ENCODE measurements at regions not wholly inside any gene's neighbourhood (a gene's known extent, or its start where the extent isn't known, plus 50 kb on each side); places are given as distances from the start of the nearest gene placed in this dataset.
A peak's percentile ranks its signal among the peaks of the same experiment; 100 is the strongest.

DNA sequence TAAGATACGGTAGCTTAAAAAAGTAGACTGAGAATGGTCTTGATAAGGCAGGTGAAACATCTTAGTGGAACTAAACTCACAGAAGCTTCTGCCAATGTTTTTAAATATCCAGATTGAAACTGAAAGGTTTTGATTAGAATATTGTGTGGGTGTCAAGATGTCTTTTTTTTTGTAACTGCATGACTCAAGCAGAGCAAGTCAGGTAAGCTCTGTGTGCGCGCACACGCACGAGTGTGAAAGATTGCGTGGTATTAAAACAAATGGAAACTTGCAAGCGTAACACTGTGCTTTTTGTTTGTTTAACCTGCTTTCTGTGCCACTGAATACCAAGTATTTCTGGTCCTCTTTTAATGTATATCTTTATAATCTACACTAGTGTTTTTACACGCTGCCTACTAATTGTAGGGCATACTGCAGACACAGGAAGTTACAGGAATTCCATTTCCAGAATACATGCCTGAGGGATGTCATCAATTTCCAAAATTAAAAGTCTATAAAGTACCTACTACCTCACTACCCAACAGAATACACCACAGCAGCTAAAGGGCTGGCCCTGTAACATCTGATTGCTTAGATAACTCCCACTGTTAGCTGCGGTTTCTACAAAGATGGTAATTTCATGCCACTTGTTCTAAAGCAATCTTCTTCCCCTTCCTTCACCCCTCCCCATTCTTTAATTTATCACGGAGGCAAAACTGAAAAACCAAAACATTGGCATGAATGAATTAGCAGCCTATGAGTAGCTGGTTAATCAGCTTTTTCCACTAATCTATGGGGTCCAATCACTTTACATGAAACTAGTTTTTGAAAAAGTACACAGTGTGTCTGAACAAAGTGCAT is 472.8 kb downstream of the SHQ1 start:
- no peak for DNase-seq (ENCODE audit: low spot score)

DNA sequence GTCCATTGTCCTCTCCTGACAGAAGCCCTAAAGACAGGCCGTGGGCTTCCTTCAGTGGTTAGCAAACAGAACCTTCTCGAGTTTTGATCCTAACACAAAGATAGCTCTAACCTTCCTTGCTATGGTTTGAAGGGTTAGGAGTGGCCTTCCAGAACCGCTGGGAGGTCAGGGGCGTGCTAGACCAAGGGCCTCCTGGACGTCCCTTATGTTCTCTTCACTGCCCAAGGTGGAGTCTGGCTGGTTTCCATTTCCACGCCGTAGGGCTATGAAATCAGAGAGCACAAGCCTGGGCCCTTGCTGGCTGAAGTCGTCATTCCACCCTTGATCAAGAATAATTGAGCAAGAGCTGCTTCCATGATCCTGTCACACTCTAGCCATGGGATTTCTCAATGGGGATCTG is 475.1 kb downstream of the SHQ1 start:
- DNase-seq (ENCODE audit: low spot score): no peak

DNA sequence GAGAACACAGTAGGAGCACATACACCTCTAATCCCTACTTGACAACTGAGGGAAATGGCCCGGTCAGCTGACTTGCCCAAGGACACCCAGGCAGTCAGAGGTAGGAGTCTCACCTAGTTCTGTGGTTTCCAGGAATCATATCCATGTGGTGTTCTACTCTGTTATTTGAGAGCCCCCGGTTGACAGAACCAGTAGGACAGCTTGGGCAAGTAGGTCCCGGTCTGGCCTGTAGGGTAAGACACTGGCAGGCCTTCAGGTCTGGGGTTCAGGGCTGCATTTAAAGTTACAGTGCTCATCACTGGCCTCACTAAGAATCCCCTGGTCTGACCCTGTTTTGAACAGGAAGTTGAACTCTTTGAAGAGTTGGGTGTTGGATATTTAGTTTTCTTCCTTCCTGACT is 476.1 kb downstream of the SHQ1 start:
- DNase-seq (ENCODE audit: low spot score): no peak

DNA sequence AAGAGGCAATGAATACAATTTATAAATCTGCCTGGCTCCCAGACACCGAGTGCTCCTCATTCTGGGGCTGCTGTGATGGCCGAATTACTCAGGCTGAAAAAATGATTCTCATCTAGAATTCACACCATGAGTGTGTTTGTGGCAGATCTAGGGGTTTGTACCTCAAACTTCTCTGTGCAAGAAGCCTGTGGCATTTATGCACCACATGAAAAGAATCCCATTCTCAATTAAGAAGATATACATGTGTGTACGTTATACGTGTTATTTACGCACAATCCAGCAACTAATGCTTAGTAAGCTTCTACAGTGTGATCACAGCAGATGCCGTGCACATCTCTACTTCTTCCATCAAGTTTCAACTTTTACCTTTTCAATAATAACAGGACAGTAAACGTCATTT is 476.8 kb downstream of the SHQ1 start:
- DNase-seq (ENCODE audit: low spot score): no peak

DNA sequence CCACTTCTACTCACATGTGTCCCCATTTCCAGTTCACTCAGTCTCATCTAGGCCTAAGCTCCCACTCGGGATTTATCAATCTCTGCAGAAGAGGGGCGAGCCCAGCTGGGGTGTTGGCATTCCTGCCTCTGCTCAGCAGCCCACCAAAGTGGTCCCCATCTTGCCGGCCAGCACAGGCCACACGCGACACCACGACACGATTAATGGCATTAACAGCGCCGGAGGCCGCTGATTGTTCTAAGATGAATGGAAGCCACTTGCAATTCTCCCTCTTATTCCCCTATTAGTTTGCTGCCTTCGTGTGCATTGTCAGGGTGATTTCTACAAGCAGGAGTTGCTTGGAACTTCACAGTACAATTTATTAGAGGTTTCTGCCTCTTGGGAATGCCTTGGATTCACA is 477.3 kb downstream of the SHQ1 start:
- DNase-seq (ENCODE audit: low spot score): no peak

DNA sequence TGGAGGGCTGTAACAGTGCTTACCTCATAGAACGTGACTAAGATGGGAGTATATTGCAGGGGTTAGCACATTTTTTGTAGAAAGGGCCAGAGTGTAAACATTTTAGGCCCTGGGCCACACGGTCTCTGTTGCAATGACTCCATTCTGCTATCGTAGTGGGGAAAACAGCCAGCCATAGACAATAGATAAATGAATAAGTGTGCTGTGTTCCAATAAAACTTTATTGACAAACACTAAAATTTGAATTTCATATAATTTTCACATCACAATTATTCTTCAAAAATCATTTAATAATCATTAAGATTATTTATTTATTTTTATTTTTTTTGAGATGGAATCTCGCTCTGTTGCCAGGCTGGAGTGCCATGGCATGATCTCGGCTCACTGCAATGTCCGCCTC is 478.6 kb downstream of the SHQ1 start:
- DNase-seq (ENCODE audit: low spot score): no peak

DNA sequence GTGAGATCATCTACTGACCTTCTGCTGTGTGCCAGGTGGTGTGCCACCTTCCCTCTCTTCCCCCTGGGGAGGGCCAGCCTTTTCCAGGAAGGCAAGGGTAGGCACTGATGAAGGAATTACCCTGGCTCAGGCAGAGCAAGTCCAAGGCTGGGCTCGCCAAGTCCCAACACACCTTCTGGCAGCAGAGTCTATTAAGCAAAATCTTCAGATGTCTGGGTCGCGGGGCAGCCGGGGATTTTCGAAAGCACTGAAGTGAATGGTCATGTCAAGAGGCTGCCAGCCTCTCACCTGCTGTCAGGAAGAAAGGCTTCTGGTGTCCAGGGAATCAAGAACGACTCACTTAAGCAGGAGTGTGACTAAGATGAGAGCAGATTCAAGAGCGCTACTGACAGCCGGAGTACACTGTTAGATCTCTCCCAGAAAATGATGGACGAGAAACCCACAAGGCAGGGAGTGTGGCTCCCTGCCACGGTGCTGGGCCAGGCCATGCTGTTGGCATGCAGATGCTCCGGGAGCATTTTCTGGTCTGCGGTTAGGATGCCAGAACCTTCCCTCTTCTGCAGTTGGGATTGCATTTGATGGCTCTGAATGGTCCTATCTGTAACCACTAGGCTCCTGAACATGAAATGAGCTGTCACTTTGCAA is 479.8 kb downstream of the SHQ1 start:
- DNase-seq (ENCODE audit: low spot score): no peak

DNA sequence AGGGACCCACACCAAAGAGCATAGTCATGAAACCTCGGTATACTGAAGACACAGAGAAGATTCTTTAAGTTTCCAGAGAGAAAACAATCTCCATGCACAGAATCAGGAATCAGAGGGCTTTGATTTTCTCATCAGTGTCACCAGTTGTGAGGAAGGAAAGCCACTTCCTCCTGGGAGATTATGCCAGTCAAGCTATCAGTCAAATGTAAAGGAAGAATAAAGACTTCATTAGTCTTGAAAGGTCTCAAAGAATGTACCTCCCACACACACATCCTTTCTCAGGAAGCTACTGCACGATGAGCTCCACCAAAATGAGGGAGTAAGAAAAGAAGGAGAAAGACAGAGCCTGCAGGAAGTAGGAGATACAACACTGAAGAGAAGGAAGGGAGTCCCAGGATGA is 486.3 kb downstream of the SHQ1 start:
- DNase-seq (ENCODE audit: low spot score): no peak

DNA sequence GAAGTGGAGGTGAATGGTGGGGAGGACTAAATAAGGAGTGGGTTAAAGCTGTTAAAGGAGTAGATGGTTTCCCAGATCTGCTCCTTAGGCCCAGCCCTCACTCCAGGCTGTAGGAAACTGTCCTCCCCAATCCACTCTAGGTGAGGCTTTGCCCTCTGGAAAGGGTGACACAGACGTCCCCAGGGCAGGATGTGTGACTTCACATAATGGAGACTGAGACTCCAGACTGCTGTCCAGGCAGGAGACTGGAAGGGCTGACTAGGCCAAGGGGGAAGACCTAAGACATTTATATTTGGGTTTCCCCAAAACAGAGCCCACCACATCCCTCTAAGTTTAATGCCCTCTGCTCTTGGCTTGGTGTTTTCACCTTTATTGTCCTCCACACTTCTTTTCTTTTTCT is 488.5 kb downstream of the SHQ1 start:
- no peak for DNase-seq (ENCODE audit: low spot score)

DNA sequence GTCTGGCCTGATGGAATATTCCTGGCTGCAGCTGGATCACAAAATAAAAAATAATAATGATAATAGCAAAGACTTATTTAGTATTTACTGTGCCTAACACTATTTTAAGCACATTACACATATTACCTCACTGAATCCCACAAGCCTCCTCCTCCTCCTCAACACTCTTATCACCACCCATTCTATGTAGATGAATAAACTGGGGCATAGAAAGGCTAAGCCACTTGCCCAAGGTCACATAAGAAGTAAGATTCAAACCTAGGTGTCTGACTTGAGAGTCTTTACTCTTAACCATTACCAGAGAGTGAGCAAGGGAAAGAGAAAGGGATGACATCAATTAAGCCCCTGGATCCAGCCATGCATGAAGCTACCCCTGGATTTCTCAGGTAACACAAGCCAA is 493.1 kb downstream of the SHQ1 start:
- no peak for DNase-seq (ENCODE audit: low spot score)

DNA sequence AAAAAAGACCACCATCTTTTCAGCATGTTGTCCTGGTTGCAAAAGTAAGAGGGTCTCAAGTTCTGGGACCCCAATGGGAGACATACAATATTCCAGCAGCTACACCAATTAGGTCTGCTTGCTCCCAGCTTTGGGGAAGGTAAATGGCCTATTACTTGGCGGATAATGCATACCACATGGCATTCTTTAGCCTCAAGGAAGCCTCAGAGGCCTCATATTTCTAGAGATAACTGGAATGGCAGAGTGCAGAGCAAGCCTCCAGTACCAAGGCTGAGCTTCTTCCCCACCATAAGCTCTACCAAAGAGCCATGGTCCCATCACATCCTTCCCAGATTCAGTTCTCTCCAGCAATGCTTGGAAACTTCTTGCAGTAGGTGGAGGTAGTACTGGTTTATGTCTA is 493.8 kb downstream of the SHQ1 start:
- DNase-seq (ENCODE audit: low spot score): no peak

DNA sequence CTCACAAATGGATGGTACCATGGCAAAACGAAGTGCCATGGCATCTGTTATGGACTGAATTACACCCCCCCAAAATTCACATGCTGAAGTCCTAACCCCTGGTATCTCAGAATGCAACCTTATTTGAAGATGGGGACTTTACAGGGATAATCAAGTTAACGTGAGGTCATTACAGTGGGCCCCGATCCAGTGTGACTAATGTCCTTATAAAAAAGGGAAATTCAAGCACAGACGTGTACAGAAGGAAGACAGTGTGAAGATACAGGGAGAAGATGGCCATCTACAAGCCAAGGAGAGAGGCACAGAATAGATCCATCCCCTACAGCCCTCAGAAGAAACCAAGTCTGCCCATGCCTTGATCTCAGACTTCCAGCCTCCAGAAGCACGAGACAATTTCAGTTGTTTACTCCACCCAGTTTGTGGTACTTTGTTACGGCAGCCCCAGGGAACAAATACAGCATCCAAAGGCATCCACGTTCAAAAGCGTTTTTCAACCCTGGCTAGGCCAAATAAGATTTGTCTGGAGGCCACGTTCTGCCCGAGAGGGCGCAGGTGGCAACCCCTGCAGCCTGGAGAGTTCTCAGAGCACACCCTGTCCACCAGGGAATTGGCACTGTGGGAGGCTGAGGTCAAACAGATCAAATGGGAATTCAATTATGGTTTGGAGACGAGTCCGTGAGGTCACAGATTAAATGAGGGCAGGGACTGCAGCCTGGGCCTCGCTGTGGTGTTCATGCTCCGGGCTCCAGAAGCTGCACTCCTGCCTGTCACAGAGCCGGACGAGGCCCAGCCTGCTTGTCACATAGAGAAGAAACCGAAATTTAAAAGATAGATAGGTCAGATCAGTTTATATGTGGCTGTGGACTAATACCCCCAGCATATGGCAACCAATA is 494.8 kb downstream of the SHQ1 start:
- DNase-seq (ENCODE audit: low spot score): no peak

DNA sequence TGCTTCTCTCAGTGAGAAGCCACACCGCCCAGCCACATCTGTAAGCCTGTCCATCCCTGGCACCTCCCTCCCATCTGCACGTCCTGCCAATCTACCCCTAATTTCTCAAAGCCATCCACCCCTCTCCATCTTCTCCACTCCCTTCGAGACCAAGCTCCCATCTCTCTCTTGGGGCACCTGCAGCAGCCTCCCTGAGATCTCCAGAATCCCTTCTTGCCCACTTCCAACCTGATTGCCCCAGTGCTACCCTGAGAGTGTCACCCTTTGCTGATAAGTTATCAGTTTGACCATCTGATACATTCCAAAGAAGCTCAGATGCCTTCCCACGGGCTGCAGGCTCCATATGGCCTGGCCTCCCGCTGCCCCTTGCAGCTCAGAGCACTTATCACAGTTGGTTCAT is 496.1 kb downstream of the SHQ1 start:
- DNase-seq (ENCODE audit: low spot score): no peak

DNA sequence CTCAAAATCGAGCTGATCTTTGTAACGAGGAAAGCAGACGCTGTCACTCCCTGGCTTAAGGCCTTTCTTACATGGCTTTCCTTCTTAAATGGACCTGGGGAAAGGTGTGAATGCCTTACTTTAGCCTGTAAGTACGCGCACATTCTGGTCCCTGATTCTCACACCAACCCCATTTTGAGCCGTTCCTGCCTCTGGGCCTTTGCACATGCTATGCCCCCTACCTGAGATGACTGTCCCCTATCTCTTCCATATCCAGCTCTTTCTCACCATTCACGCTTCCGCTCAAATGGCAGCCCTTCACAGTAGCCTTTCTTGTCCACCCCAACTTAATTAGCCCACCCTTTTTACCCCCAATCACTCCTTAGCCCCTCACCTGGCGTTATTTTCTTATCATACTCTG is 496.7 kb downstream of the SHQ1 start:
- DNase-seq (ENCODE audit: low spot score): no peak

DNA sequence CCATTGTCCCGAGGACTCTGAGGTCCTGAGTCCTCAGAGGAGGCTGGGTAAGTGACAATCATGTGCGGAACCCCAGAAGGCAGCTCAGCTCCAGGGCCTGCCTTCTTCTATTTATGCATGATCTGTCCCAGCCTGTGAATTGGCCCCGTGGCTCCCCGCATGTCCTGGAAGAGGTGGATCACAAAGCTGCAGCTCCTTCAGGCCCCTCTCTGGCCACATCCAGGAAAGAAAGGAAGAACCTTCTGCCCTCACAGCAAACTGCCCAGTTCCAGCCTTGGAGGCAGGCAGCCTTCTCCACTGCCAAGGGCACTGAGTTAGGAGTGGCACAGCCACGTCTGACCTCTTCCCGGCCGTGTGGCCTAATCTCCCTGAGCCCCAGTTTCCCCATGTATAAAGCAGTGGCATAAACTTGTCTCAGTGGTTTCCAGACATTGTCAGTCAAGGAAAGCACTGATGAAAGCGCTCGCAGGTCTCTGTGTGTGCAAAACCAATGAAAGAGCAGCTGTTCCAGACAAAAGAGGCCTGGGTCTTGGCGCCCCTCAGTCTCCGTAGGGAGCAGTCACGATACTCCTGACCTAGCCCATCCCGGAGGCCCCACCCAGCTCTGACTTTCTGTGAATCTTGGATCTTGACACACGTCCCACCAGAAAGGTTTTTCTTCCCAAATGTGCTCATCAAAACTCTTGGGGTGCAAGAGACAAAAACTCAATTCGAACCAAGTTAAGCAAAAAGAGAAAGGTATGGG is 497.3 kb downstream of the SHQ1 start:
- DNase-seq (ENCODE audit: low spot score): no peak

DNA sequence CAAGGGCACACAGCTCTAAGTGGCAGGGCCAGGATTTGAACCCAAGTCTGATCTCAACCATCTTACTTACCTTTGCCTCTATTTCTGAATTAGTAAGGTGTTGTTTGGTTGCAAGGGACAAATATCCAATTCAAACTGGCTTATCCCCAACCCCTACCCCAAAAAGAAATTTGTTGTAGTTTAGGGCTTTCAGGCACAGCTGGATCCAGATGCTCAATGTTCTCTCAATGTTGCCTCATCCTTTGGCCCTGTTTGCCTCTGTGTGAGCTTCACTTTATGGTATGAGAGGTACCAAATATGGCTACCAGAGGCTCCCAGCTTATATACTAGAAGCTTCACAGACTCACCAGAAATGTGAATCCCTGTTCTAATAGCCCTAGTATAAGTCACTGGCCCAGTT is 499.9 kb downstream of the SHQ1 start:
- DNase-seq (ENCODE audit: low spot score): no peak

DNA sequence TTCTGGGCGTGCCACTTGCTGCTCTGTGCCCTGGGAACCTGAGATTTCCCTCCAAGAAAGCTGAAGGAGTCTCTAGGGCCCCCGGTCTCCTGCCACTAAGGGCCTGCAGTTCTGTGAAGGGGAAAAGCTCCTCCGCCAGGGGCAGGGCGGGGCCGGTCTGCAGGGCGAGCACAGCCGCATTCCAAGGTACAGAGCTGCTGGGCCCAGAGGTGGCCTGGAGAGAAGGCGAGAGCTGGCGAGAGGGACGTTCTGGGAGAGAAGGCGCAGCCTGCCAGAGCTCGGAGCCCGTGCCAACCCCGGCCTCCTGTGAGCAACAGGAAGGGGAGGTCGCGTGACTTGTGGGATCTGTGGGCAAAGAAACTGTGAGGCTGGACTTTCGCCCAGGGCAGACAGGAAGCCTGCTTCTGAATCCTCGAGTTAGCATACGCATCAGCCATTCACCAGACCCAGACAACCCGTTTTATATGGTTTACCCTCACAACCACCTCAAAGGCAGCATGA is 500.4 kb downstream of the SHQ1 start:
- peak; percentile 68 for DNase-seq (ENCODE audit: low spot score)

DNA sequence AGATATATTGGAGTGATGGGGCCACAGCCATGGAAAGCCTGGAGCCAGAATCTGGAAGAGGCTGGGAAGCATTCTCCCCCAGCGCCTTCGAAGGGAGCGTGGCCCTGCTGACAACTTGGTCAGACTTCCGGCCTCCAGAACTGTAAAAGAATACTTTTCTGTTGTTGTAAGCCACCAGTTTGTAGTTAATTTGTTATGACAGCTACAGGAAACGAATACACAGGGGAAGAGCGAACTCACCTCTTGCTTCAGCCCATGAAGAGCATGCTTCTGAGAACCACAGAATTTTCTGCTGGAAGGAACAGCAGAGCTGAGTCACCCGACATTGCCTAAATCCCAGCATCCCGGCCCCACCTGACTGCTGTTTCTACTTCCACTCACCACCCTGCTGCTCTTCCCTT is 501.7 kb downstream of the SHQ1 start:
- DNase-seq (ENCODE audit: low spot score): no peak

DNA sequence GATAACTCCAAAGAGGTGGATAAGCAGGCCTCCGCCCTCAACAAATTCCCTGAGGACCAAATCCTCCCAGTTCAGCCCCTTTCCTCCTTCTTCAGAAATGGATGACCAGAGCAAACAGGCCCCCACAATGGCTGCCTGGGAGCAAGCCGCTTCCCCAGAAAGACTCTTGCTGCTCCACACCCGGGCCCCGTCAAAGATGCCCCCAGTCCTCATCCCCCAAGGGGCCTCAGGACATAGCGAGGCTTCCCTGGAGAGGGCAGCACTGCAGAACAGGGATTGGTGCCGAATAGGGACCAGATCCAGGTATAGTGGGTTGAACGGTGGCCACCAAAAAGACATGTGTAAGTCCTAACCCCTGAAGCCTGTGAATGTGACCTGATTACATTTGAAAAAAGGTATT is 502.3 kb downstream of the SHQ1 start:
- DNase-seq (ENCODE audit: low spot score): no peak

DNA sequence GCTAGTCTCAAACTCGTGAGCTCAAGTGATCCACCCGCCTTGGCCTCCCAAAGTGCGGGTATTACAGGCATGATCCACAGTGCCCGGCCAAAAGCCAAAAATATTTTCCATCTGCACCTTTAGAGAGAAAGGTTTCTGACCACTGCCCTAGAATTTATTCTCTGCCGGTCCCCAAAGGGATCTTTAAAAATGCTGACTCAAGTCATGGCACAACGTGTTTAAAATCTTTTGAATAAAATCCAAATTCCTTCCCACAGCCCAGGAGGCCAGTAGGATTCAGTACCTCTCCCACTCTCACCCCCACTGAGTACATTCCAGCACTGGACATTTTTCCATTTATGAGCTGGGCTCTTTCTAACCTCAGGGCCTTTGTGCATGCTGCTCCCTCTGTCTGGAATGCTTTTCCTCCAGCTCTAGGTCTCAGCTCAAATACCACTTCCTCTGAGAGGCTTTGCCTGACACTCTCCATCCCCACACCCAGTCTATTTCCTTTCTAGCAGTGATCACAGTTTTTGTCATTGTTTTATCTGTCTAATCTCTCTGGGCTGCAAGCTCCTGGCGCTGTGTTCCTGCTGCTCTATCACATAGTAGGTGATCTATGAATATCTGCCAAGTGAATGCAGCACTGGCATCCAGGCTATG is 502.9 kb downstream of the SHQ1 start:
- no peak for DNase-seq (ENCODE audit: low spot score)

DNA sequence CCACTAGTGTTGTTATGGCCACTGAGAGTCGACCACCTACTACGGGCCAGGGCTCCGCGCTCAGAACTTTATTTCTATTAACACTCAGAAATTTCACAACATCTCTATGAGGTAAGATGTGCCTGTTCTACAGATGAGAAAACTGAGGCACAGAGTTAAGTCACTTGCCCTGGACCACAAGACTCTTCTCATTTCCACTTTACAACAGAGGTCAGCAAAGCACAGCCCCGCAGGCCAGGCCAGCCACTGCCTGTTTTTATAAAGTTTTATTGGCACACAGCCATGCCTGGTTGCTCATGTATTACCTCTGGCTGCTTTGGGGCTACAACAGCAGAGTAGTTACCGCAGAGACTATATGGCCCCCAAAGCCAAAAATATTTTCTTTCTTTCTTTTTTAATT is 503.6 kb downstream of the SHQ1 start:
- DNase-seq (ENCODE audit: low spot score): no peak

All from pons (tissue), 1 donor.